T-helper 9 cell (primary cell): ENCODE measurements at regions not wholly inside any gene's neighbourhood (a gene's known extent, or its start where the extent isn't known, plus 50 kb on each side); places are given as distances from the start of the nearest gene placed in this dataset.

Experiments
- DNase-seq: peaks from one replicate; pipeline ENCODE4 v3.0.0-alpha.2; 2020

- no peak for DNase-seq
These were observed 999.1 kb upstream of the SLC10A2 start for GRCh38 chr13:104065328-104065727.

- DNase-seq, result no peak
These were observed 991.6 kb upstream of the SLC10A2 start for GRCh38 chr13:104057861-104058260.

- DNase-seq, result no peak
These were observed 979.7 kb upstream of the SLC10A2 start for GRCh38 chr13:104045907-104046306.

GRCh38 chr13:104043184-104043583 is 977.0 kb upstream of the SLC10A2 start:
- DNase-seq, result no peak

GRCh38 chr13:104034891-104035290 is 968.7 kb upstream of the SLC10A2 start:
- DNase-seq, result no peak

- DNase-seq, result no peak
These were observed 959.1 kb upstream of the SLC10A2 start for GRCh38 chr13:104025303-104025702.

- no peak for DNase-seq
These were observed 958.4 kb upstream of the SLC10A2 start for GRCh38 chr13:104024416-104025170.

- no peak for DNase-seq
These were observed 955.7 kb upstream of the SLC10A2 start for GRCh38 chr13:104021806-104022397.

- DNase-seq, result no peak
These were observed 951.1 kb upstream of the SLC10A2 start for GRCh38 chr13:104017317-104017716.

- DNase-seq, result no peak
These were observed 949.6 kb upstream of the SLC10A2 start for GRCh38 chr13:104015646-104016396.

- DNase-seq, result no peak
These were observed 948.8 kb upstream of the SLC10A2 start for GRCh38 chr13:104014803-104015645.

GRCh38 chr13:104011505-104012241 is 945.5 kb upstream of the SLC10A2 start:
- DNase-seq, result no peak

GRCh38 chr13:104008541-104009435 is 942.6 kb upstream of the SLC10A2 start:
- DNase-seq, result no peak

- no peak for DNase-seq
These were observed 941.9 kb upstream of the SLC10A2 start for GRCh38 chr13:104008075-104008474.

- DNase-seq, result no peak
These were observed 940.4 kb upstream of the SLC10A2 start for GRCh38 chr13:104006625-104007075.

GRCh38 chr13:104004572-104004971 is 938.4 kb upstream of the SLC10A2 start:
- no peak for DNase-seq

GRCh38 chr13:104002216-104002615 is 936.0 kb upstream of the SLC10A2 start:
- no peak for DNase-seq

- DNase-seq, result no peak
These were observed 935.5 kb upstream of the SLC10A2 start for GRCh38 chr13:104001766-104002165.

GRCh38 chr13:103996733-103997132 is 930.5 kb upstream of the SLC10A2 start:
- DNase-seq, result no peak

GRCh38 chr13:103983948-103984347 is 917.7 kb upstream of the SLC10A2 start:
- no peak for DNase-seq

- no peak for DNase-seq
These were observed 910.2 kb upstream of the SLC10A2 start for GRCh38 chr13:103976371-103976770.
